Sciatic nerve (tissue), 2 donors: ENCODE measurements at regions not wholly inside any gene's neighbourhood (a gene's known extent, or its start where the extent isn't known, plus 50 kb on each side); places are given as distances from the start of the nearest gene placed in this dataset.

Source experiments
- ATAC-seq: fragments of 200-7000 bp; cut with Tn5 transposase; one replicate; pipeline ENCODE4 v1.9.1; 2020; ENCODE audit warnings: mild to moderate bottlenecking, moderate library complexity
- DNase-seq: peaks from one replicate; pipeline ENCODE4 v3.0.0-alpha.2; 2020; ENCODE audit warnings: low spot score
- intact Hi-C: fragments of 100-400 bp; cut with DNase I; formaldehyde crosslinking; loops from one replicate; pipeline ENCODE4 v1.14.2; 2022
- donor health status: DM: no; HTN: no; CAD: no.
- donor health status: DM: no; HTN: no; CAD: no.

DNA sequence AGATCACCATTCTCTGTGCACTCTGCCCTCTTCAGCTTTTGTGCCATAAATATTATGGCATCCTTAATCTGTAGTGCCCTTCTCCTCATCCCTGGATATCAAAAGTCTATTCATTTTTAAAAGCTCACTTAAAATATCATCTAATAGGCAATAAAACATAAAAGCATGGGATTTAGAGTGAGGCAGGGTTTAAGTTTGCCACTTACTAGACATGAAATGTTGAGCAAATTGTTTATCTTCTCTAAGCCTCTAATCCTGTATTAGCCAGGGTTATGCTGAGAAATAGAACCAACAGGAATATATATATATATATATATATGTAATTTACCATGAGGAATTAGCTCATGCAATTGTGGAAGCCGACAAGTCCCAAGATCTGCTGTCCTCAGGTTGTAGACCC lies 472.4 kb upstream of the HS3ST1 start:
- no peak for DNase-seq
- intact Hi-C loops: no loop called here
- no peak for ATAC-seq

DNA sequence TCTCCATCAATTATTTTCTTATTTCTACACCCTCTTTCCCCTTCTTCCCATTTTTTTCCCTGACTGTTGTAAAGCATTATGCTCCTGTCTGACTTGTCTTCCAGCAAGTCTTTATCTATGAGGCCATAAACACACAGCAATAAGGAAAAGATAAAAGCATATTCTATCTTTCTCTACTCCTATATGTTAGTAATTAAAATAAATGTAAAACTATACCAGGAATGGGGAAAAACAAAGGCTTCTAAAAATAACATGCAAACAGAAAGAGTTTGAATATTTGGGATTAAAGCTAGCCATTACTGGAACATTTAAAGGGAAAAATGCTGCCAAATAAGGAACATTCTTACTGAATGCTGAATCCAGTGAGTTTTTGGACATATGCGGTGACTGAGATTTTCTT lies 471.7 kb upstream of the HS3ST1 start:
- intact Hi-C loops: no loop called here
- ATAC-seq (no peak), DNase-seq (no peak)

DNA sequence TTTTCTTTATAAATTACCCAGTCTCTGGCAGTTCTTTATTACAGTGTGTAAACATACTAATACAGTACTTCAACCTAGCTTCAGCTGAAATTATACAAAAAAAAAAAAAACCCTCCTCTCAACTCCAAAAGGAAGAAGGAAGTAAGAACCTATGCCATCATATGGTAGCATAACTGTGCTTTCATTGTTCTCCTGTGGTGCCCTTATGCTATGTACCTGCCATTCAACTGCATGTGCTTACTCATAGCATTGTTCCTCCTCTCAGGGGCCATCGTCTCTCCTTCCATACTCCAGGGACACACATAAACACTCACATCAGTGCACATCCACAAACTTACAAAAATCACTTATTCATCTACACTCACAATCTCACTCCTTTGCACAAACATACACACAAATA lies 470.1 kb upstream of the HS3ST1 start:
- ATAC-seq (no peak), DNase-seq (no peak)
- intact Hi-C loops: no loop called here

DNA sequence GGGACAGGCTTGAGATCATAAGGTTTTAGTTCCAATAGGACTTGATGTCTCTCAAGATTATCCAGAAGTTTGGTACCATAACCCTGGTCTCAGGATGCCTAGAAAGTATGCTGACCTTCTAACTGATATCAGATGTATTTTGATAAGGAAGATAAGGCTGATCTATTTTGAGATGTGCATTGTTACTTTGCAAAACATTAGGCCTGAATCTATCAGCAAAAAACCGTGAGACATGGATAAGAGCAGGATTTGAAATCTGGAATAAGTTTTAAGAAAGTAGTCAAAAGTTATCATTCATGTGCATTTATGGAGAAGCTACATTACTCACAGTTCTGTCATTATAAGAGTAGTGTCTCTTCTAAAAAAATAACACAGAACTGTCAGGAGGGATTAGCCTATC lies 467.1 kb upstream of the HS3ST1 start:
- intact Hi-C loops: no loop called here
- ATAC-seq (no peak), DNase-seq (no peak)

DNA sequence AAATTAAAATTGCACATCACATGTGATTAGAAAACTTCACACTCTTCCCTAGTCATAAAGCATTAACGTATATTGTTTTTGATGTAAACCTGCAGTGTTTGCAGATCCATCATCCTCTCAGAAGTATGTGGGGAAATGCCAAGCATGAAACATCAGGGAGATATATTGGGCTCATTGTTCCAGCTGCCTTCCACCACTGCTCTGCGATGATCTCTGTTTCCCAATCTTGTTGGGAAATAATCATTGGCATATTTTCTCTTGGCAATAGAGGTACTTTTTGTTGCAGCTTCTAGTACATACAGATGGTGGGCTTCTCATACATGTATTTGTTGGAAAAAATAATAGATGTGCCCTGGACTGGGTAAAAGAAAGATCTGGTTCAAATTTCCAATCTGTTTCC lies 466.3 kb upstream of the HS3ST1 start:
- DNase-seq: no peak
- intact Hi-C loops: no loop called here
- ATAC-seq: no peak

DNA sequence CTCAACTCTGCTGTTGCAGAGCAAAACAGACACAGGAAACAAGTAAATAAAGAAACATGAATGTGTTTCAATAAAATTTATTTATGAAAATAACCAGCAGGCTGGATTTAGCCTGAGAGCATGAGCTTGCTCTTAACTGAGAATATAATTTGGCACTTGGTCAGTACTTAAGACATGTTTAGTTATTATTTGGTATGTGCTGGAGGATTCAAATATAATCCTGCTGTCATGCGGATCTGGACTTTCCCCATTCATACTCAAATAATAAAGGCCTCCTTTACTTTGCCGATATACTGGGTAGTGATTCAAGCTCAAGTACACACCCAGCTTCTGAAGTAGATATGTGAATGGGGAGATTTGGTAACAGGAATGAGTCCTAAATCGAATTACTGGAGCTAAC lies 465.5 kb upstream of the HS3ST1 start:
- DNase-seq (no peak), ATAC-seq (no peak)
- intact Hi-C loops: no loop called here

DNA sequence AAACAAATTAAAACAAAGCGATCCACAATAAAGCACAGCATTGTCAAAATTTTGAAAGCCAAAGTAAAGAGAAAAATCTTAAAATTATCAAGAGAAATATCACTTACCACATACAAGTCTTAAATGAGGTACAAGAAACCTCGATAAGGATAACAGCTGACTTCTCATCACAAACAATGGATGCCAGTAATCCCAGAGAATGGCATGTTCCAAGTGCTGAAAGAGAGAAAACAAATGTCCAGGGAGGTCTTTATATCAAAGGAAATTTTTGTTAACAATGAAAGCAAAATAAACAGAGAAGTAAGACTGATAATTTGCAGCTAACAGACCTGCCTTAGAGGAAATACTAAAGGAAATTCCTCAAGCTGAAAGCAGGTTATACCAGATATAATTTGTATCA lies 460.4 kb upstream of the HS3ST1 start:
- ATAC-seq (no peak), DNase-seq (no peak)
- intact Hi-C loops: no loop called here

DNA sequence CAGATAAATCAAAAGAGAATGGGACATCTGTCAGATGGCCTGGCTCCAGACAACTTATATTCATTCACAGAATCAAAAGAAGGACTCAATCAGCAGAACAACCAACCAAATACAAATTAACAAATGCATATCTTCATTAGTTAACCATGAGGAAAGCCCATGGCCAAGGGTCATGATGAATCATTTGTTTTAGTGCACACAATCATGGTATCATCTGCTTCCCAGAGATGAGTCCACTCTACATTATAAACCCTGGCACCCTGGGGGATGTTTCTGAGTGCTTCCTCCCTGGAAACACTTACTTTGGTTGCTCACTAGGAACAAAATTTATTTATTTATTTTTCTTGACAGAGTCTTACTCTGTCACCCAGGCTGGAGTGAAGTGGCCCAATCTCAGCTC lies 453.3 kb upstream of the HS3ST1 start:
- ATAC-seq: no peak
- DNase-seq: no peak
- intact Hi-C loops: no loop called here

DNA sequence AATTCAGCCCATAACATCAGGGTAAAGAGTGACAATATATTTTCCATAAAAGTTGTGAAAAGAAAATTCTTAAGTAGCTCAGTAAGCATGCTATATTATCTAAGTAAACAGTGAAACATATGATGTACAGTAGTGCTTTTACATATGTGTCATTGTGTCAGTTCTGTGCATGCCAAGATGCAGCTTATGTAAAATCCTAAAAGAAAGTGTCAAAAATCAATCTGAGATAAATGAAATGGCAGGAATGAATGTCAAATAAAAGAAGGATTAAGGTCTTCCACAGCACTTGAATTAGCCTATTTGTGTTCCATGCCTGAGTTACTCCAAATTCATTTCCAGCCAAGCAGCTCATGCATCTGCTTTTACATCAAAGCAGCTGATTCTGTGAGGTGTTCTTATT lies 452.7 kb upstream of the HS3ST1 start:
- DNase-seq (no peak), ATAC-seq (no peak)
- intact Hi-C loops: no loop called here

DNA sequence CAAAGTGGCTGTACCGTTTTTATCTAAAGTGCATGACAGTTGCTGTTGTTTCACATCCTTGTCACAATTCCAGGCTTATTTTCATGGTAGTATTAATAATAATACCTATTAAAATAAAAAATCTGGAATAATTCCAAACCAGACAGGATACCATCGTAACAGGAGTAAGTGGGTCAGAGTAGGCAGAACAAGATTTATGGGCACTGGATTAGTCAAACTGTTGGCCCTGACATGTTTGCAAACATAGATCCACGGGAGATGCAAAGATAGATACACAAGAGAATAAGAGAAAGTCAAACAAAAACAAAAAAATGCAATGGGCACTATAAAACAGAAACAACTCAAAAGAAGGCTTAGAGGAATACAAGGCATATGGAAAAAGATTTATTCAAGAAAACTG lies 449.5 kb upstream of the HS3ST1 start:
- no peak for DNase-seq
- no peak for ATAC-seq
- intact Hi-C loops: no loop called here

DNA sequence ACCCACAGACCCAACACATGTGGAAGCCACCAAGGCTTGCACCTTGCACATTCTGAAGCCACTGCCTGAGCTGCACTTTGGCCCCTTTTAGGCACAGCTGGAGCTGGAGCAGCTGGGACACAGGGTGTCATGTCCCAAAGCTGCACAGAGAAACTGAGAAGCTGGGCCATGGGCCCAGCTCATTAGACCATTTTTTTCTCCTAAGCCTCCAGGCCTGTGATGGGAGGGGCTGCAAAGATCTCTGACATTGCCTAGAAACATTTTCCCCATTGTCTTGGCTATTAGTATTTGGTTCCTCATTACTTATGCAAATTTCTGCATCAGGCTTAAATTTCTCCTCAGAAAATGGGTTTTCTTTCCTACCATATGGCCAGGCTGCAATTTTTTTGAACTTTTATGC lies 447.4 kb upstream of the HS3ST1 start:
- intact Hi-C loops: no loop called here

DNA sequence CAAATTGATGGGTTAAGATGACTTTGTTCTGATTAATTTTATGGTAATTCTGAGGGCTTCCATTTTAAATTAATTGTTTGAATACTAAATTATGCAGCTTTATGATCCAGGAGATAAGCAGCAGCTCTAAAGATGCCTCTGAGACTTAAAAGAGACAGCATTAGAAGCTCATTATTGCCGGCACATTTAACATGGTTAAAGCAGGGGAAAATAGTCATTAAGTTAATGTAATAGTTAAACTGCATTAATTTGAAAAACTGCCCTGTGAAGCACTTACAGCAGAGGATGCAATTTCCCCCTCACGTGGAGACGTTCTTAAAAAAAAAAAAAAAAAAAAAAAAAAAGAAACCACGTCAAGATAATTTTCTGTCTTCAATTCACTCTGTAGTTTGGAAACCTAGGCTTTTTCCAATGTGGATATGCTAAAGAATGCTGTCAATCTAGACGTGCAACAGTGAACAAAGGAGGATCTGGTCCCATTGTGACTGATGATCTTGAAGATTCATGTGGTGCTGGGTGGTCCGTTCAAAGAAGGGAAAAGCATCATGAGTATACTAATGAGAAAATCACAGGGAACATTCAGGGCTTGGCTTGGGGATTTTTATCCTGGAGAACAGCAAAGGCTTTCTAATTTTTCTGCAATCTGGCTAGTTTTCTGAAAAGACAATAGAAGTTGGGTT lies 440.6 kb upstream of the HS3ST1 start:
- DNase-seq (no peak), ATAC-seq (peak; percentile 45)
- intact Hi-C loops: no loop called here

More for the DNA sequence above, 447.4 kb upstream of the HS3ST1 start:
- no peak for ATAC-seq
- no peak for DNase-seq

DNA sequence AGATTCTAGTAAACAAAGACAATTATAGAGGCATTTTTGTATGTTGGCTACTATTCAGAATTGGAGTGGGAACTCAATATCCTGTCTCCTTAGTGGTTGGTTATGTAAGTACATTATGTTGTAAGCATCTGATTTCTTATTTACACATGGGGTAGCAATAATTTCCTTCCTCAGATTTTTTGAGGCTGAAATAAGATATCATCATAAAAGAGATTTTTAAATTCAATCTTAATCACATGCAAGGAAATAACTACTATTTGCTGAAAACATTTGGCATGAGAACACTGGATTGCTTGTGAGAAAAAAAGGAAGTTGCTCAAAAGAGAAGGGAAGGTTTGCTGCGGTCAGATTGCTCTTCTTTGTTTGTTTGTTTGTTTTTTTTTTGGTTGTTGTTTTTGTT lies 437.7 kb upstream of the HS3ST1 start:
- no peak for DNase-seq
- intact Hi-C loops: no loop called here
- ATAC-seq: no peak

DNA sequence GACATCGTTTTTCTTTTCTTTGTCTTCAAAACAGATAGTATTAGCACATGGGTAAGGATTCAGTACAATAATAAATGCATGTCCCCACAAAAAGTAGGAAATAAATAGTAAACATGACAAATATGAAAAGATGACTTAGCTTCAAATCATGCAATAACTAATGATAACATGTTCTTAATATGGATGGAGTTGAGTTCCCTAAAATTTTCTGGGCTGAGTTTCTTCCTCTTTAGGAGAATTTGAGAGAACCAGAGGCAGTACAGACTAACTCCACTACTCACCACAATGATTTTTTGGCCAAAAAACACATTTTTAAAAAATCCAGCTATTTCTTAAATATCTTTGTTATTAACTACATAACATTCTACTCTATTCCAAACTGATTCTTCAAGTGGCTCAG lies 432.3 kb upstream of the HS3ST1 start:
- DNase-seq (no peak), ATAC-seq (no peak)
- intact Hi-C loops: no loop called here

DNA sequence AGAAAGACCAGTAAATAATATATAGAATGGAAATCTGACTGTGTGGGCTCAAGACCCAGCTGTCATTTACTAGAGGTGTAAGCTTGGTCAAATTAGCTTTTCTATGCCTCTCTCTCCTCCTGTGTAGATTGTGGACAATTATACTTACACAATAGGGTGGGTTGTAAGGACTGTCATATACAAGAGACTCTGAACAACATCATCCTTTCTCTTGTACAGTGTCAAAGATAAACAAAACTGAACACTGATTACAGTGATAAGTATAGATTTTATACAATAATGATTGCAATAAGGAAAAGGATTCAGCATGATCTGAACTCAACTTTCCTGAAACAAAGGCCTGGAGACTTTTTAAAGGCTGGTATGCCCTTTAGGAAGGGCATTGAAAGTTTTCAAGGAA lies 429.2 kb upstream of the HS3ST1 start:
- DNase-seq (no peak), ATAC-seq (no peak)
- intact Hi-C loops: no loop called here

DNA sequence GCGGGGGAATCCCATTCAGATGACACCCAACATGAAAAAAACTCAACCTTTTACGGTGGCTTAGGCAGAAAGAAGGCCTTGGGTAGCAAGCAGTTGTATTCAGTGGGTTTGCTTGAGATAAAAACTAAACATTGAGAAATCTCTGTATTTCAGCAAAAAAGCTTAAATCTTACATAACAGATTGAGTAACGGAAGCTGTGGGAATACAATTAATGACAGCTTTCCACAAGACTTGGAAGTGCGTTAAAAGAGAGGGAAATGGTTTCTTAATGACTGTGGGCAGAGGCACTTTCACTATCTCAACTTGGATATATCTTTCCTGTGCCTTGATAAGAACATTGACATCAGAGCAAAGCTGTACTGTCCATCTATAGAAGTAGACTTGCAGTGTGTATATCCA lies 418.5 kb upstream of the HS3ST1 start:
- DNase-seq (no peak), ATAC-seq (peak; percentile 58)
- intact Hi-C loops: no loop called here

DNA sequence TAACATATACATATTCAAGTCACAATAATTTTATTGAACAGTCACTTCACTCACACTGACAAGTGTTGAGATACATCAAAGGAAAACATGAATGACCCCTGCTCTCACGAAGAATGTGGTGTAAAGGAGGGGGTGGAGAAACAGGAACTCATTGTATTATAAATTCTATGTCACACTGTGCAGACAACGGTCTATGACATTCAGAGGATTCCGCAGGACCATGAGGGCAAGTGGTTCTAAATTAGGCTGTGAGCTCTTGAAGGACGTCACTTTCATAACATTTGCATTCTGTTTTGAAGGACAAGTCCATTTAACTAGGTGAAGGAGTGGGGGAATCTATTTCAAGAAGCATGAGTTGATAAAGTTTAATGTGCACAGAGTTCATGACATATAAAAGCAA lies 415.2 kb upstream of the HS3ST1 start:
- intact Hi-C loops: no loop called here
- ATAC-seq (no peak), DNase-seq (no peak)

DNA sequence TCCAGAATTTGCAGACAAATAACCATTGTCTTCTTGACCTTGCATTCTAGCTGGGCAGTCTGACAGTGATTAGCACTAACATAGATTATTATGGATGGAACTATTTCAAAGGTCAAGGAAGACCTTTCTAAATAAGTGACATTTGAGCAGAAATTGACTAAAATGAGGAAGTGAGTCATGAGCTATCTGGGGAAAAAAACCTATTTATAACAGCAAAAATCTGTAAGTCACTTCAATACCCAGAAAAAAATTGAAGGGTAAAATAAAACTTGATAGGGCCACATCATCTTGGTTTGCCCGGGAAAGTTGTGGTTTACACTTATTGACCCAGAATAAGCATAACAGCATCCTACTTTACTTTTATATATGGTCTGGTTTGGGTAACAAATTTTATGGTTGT lies 414.6 kb upstream of the HS3ST1 start:
- intact Hi-C loops: no loop called here
- no peak for ATAC-seq
- DNase-seq: no peak

DNA sequence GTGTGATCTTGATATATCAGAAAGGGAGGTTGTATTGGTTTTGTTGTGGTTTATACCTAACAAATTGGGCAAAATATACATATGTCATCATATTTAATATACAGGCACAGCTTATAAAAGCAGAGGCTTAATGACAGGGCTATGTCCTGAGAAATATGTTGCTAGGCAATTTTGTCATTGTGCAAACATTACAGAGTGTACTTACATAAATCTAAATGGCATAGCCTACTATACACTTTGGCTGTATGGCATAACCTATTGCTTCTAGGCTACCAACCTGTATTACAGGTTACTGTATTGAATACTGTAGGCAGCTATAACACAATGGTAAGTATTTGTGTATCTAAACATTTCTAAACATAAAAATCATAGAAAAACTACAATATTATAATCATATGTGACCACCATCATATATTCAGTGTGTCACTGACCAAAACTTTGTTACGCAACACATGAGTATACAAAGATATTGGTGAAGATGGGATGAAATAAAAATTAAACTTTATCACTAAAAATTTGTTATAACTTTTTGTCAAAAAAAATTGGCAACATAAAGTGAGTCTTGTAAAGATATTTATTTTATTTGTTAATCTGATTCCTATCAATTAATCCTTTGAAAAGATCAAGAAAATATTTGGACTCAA lies 414.0 kb upstream of the HS3ST1 start:
- no peak for ATAC-seq
- intact Hi-C loops: no loop called here
- no peak for DNase-seq

DNA sequence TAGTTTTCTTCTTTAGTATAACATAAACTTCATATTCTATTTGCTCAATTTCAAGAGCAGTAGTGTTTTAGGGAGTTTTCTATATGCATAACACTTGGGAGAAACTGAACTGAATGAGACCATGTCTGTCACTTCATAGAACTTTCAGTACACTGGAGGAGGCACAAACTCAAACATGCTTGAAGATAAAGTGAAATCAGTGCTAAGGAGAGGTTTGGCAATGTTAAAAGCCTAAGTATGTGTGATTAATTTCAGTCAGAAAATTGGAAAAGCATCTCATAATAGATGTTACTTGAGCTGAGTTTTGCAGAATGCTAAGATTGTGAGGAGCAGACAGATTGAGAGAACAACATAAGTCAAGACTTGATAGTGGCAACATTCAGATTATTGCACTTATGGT lies 411.2 kb upstream of the HS3ST1 start:
- intact Hi-C loops: no loop called here
- DNase-seq (no peak), ATAC-seq (no peak)

DNA sequence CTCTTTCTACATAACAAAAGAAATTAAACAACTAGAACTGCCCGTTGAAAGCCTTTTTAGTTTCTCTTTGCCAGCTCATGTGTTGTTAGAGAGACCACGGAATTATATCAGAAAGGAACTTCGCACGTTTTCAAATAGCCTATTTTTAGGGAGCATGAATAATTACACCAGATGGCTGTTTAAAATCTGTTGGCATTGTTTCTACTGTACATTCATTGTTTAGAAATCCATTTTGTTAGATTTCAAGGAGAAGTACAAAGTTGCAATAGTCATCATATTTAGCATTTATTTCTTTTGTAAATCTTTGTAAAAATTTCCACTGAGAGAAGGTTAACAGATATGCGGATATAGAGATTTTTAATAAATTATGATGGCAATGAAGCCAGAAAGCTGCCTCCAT lies 403.0 kb upstream of the HS3ST1 start:
- no peak for ATAC-seq
- intact Hi-C loops: no loop called here
- DNase-seq: no peak
